ENCODE measurements at regions not wholly inside any gene's neighbourhood (a gene's known extent, or its start where the extent isn't known, plus 50 kb on each side); places are given as distances from the start of the nearest gene placed in this dataset.

GRCh38 chrX:69262036-69262936, 97.0 kb upstream of the PJA1 start:
- intact Hi-C loops (cut with micrococcal nuclease; ENCODE audit: unreplicated experiment): no loop called here
- H3K27ac ChIP-seq (ENCODE audit: low read depth, low read length, poor library complexity, severe bottlenecking): no peak overlapping the region
- H3K9me3 ChIP-seq (ENCODE audit: low read depth, low read length, poor library complexity, severe bottlenecking): no peaks in the 10 kb centered on the region
- no TSS peak for BruUV-seq (replicated peaks)
- H3K4me1 ChIP-seq (ENCODE audit: insufficient read depth, low read length, poor library complexity, severe bottlenecking): no peaks in the 10 kb centered on the region
- ChIA-PET POLR2A (ENCODE audit: low non-redundant PET) (no interaction called here), CTCF (no interaction called here)
- no peak for DNase-seq (ENCODE audit: low spot score)
- TF ChIP-seq EZH2 (IDR thresholded peaks at IDR 0.05; ENCODE audit: borderline replicate concordance, low read depth, low read length, poor library complexity, severe bottlenecking): no peak
- TF ChIP-seq CTCF (conservative IDR thresholded peaks at IDR 0.05; ENCODE audit: low read depth, low read length): no peak
- H3K36me3 ChIP-seq (ENCODE audit: insufficient read depth, low read length, poor library complexity, severe bottlenecking): no peaks in the 10 kb centered on the region
- no peak overlapping the region for H3K4me3 ChIP-seq (ENCODE audit: low read depth, low read length, poor library complexity, severe bottlenecking)
- no peaks in the 10 kb centered on the region for H3K27me3 ChIP-seq (replicated peaks; ENCODE audit: insufficient read depth, low read depth, low read length, poor library complexity)

DNA sequence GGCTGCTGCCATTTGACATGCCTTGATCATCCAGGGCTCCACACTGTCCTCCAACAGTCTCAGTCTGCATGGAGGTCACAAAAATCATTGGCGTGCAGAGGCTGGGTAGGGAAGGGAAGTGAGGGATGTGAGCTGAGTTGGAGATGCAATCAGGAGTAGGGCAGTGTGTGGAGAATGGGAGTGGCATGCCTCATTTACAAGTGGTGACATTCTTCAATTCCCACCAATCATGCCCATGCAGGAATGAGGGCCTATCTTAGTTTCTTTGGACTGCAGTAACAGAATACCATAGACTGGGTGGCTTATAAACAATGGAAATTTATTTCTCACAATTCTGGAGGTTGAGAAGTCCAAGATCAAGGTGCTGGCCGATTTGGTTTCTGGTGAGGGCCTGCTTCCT, 94.9 kb upstream of the PJA1 start:
- DNase-seq (ENCODE audit: low spot score): no peak
- TF ChIP-seq CTCF (conservative IDR thresholded peaks at IDR 0.05; ENCODE audit: low read depth, low read length): no peak
- TF ChIP-seq EZH2 (IDR thresholded peaks at IDR 0.05; ENCODE audit: borderline replicate concordance, low read depth, low read length, poor library complexity, severe bottlenecking): no peak
- Histone ChIP-seq H3K4me3 (ENCODE audit: low read depth, low read length, poor library complexity, severe bottlenecking) (no peak overlapping the region), H3K4me1 (ENCODE audit: insufficient read depth, low read length, poor library complexity, severe bottlenecking) (peaks cover 12% of the 10 kb centered on the region), H3K36me3 (ENCODE audit: insufficient read depth, low read length, poor library complexity, severe bottlenecking) (no peaks in the 10 kb centered on the region), H3K27ac (ENCODE audit: low read depth, low read length, poor library complexity, severe bottlenecking) (no peak overlapping the region), H3K27me3 (replicated peaks; ENCODE audit: insufficient read depth, low read depth, low read length, poor library complexity) (no peaks in the 10 kb centered on the region), H3K9me3 (ENCODE audit: low read depth, low read length, poor library complexity, severe bottlenecking) (no peaks in the 10 kb centered on the region)
- intact Hi-C loops (cut with micrococcal nuclease; ENCODE audit: unreplicated experiment): no loop called here
- ChIA-PET CTCF (no interaction called here), POLR2A (ENCODE audit: low non-redundant PET) (no interaction called here)
- BruUV-seq (replicated peaks): no TSS peak

GRCh38 chrX:69258893-69259292, 93.6 kb upstream of the PJA1 start:
- DNase-seq (ENCODE audit: low spot score): no peak
- no peak overlapping the region for H3K27ac ChIP-seq (ENCODE audit: low read depth, low read length, poor library complexity, severe bottlenecking)
- no peaks in the 10 kb centered on the region for H3K36me3 ChIP-seq (ENCODE audit: insufficient read depth, low read length, poor library complexity, severe bottlenecking)
- H3K4me1 ChIP-seq (ENCODE audit: insufficient read depth, low read length, poor library complexity, severe bottlenecking): peaks cover 13% of the 10 kb centered on the region
- no peaks in the 10 kb centered on the region for H3K9me3 ChIP-seq (ENCODE audit: low read depth, low read length, poor library complexity, severe bottlenecking)
- H3K27me3 ChIP-seq (replicated peaks; ENCODE audit: insufficient read depth, low read depth, low read length, poor library complexity): no peaks in the 10 kb centered on the region
- TF ChIP-seq EZH2 (IDR thresholded peaks at IDR 0.05; ENCODE audit: borderline replicate concordance, low read depth, low read length, poor library complexity, severe bottlenecking): no peak
- no peak for TF ChIP-seq CTCF (conservative IDR thresholded peaks at IDR 0.05; ENCODE audit: low read depth, low read length)
- no TSS peak for BruUV-seq (replicated peaks)
- intact Hi-C loops (cut with micrococcal nuclease; ENCODE audit: unreplicated experiment): no loop called here
- no peak overlapping the region for H3K4me3 ChIP-seq (ENCODE audit: low read depth, low read length, poor library complexity, severe bottlenecking)
- POLR2A ChIA-PET (ENCODE audit: low non-redundant PET): no interaction called here
- CTCF ChIA-PET: no interaction called here

Measured in A673 (cell line).